ENCODE measurements at regions not wholly inside any gene's neighbourhood (a gene's known extent, or its start where the extent isn't known, plus 50 kb on each side); places are given as distances from the start of the nearest gene placed in this dataset.

- TF ChIP-seq CTCF (conservative IDR thresholded peaks at IDR 0.05) (no peak), ZFX (IDR thresholded peaks at IDR 0.05) (no peak)
These were observed 81.5 kb downstream of the FTHL17 start for GRCh38 chrX:30990361-30990760.
